ENCODE measurements at regions not wholly inside any gene's neighbourhood (a gene's known extent, or its start where the extent isn't known, plus 50 kb on each side); places are given as distances from the start of the nearest gene placed in this dataset.
"Not testable (repeated sequence)": the region's sequence is repeated elsewhere in the genome, so short reads cannot be mapped to it uniquely, and the experiment has no call there.

GRCh38 chr2:43146083-43146482 is 80.3 kb downstream of the ZFP36L2 start:
- DNase-seq: no peak

GRCh38 chr2:43144263-43144662 is 82.1 kb downstream of the ZFP36L2 start:
- no peak for DNase-seq

- DNase-seq: no peak
Observed at GRCh38 chr2:43143756-43144155, 82.7 kb downstream of the ZFP36L2 start.

GRCh38 chr2:43142921-43143438 is 83.4 kb downstream of the ZFP36L2 start:
- no peak for DNase-seq

- not testable (repeated sequence) for DNase-seq
Observed at GRCh38 chr2:43141636-43142151, 84.7 kb downstream of the ZFP36L2 start.

GRCh38 chr2:43139996-43140621 is 86.3 kb downstream of the ZFP36L2 start:
- no peak for DNase-seq

GRCh38 chr2:43139501-43139900 is 86.9 kb downstream of the ZFP36L2 start:
- DNase-seq: no peak

GRCh38 chr2:43138441-43138840 is 88.0 kb downstream of the ZFP36L2 start:
- DNase-seq: no peak

- DNase-seq: peak in 1 of 2 donors; percentile 61
Observed at GRCh38 chr2:43136876-43137275, 89.5 kb downstream of the ZFP36L2 start.

GRCh38 chr2:43136011-43136799 is 90.2 kb downstream of the ZFP36L2 start:
- no peak for DNase-seq

GRCh38 chr2:43135583-43135982 is 90.8 kb downstream of the ZFP36L2 start:
- DNase-seq: no peak

- no peak for DNase-seq
Observed at GRCh38 chr2:43134571-43134889, 91.9 kb downstream of the ZFP36L2 start.

GRCh38 chr2:43133708-43134570 is 92.5 kb downstream of the ZFP36L2 start:
- DNase-seq: no peak

- DNase-seq: no peak
Observed at GRCh38 chr2:43133336-43133707, 93.1 kb downstream of the ZFP36L2 start.

- no peak for DNase-seq
Observed at GRCh38 chr2:43132683-43133301, 93.6 kb downstream of the ZFP36L2 start.

GRCh38 chr2:43131890-43132682 is 94.3 kb downstream of the ZFP36L2 start:
- DNase-seq: no peak

- peak; percentile 54 to 61 for DNase-seq
Observed at GRCh38 chr2:43131051-43131889, 95.1 kb downstream of the ZFP36L2 start.

GRCh38 chr2:43130548-43130875 is 95.9 kb downstream of the ZFP36L2 start:
- no peak for DNase-seq

GRCh38 chr2:43129676-43130547 is 96.5 kb downstream of the ZFP36L2 start:
- no peak for DNase-seq

- DNase-seq: no peak
Observed at GRCh38 chr2:43128559-43128955, 97.8 kb downstream of the ZFP36L2 start.
